ENCODE measurements at regions not wholly inside any gene's neighbourhood (a gene's known extent, or its start where the extent isn't known, plus 50 kb on each side); places are given as distances from the start of the nearest gene placed in this dataset.

DNA sequence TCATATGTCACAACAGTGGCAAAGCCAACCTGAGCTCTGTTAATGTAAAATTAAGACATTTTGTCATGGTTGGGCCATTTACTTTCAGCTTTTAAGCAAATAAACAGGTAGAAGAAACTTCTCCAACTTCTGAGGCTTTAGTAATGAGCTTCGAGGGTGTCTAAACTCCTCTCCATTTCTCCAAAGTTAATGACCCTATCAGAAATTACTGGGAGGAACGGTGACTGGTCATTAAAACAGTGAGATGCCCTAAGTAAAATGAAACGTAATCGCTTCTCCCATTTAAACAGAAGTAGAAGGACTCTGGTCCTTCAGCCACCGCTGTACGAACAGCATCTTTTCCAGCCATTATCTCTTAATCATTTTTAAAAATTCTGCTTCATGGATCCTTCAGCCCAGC is 986.9 kb upstream of the MANEA start:
- TF ChIP-seq POLR2AphosphoS5 (IDR thresholded peaks at IDR 0.05; ENCODE audit: low read depth, low read length) = no peak
- TF ChIP-seq TAF1 (IDR thresholded peaks at IDR 0.05; ENCODE audit: borderline replicate concordance, insufficient read depth, low read length) = no peak
- TF ChIP-seq, protein P1, sequence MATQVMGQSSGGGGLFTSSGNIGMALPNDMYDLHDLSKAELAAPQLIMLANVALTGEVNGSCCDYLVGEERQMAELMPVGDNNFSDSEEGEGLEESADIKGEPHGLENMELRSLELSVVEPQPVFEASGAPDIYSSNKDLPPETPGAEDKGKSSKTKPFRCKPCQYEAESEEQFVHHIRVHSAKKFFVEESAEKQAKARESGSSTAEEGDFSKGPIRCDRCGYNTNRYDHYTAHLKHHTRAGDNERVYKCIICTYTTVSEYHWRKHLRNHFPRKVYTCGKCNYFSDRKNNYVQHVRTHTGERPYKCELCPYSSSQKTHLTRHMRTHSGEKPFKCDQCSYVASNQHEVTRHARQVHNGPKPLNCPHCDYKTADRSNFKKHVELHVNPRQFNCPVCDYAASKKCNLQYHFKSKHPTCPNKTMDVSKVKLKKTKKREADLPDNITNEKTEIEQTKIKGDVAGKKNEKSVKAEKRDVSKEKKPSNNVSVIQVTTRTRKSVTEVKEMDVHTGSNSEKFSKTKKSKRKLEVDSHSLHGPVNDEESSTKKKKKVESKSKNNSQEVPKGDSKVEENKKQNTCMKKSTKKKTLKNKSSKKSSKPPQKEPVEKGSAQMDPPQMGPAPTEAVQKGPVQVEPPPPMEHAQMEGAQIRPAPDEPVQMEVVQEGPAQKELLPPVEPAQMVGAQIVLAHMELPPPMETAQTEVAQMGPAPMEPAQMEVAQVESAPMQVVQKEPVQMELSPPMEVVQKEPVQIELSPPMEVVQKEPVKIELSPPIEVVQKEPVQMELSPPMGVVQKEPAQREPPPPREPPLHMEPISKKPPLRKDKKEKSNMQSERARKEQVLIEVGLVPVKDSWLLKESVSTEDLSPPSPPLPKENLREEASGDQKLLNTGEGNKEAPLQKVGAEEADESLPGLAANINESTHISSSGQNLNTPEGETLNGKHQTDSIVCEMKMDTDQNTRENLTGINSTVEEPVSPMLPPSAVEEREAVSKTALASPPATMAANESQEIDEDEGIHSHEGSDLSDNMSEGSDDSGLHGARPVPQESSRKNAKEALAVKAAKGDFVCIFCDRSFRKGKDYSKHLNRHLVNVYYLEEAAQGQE (IDR thresholded peaks at IDR 0.05; ENCODE audit: insufficient read depth in 1 of 2, low read depth in 2 of 2, low read length in 2 of 2) = no peak
- TF ChIP-seq FOXP2 (optimal IDR thresholded peaks at IDR 0.05; ENCODE audit: borderline replicate concordance, extremely low read depth, extremely low read length, insufficient read depth) = no peak
- no peak for TF ChIP-seq SIN3A (IDR thresholded peaks at IDR 0.05; ENCODE audit: borderline replicate concordance, insufficient read depth, low read length)

All from PFSK-1 (cell line).